Kidney epithelial cell (primary cell): ENCODE measurements at regions not wholly inside any gene's neighbourhood (a gene's known extent, or its start where the extent isn't known, plus 50 kb on each side); places are given as distances from the start of the nearest gene placed in this dataset.

ENCODE experiments used
- DNase-seq: peaks from one replicate; pipeline ENCODE4 v3.0.0-alpha.2; 2010; ENCODE audit warnings: low read depth
- H3K27me3 ChIP-seq: 2 replicates; pipeline ENCODE4 v1.6.0; 2011; ENCODE audit warnings: low read length; ENCODE audit not compliant: control insufficient read depth, insufficient read depth
- H3K36me3 ChIP-seq: 2 replicates; pipeline ENCODE4 v1.5.1; 2011; ENCODE audit warnings: low read length; ENCODE audit not compliant: control insufficient read depth, insufficient read depth
- H3K4me3 ChIP-seq: 2 replicates; pipeline ENCODE4 v1.5.1; 2011; ENCODE audit warnings: low read depth, mild to moderate bottlenecking, control low read depth, low read length
- TF ChIP-seq, protein P1 (sequence below): IDR thresholded peaks from 2 replicates; pipeline ENCODE4 v1.5.1; 2011; ENCODE audit warnings: mild to moderate bottlenecking, moderate library complexity, low read length, control low read depth, inconsistent platforms; ENCODE audit not compliant: insufficient read depth, poor library complexity, severe bottlenecking

DNA sequence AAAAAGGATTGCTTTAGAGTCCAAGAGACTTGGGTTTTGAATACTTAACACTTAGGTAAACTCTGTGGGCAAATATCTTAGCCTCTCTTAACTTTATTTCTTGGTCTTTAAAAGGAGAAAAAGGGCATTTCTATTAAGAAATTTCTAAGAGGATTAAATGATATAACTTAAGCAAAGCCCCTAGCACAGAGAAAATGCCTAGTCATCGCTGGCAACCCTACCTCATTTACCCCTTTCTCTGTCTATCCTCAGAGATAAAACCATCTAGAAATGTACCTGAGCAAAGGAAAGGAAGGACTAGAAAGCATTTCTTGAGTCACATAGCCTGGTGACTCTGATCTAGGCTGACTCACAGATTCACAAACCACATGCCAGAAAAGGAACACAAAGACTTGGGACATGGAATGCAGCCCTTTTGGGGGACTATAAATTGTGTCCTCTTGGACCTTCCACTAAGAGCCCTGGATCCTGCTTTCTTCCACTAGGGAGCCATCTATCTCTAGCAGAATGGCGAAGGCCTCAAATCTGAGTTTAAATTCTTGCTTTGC is 120.6 kb downstream of the FOXD1 start:
- H3K27me3 ChIP-seq: no peaks in the 10 kb centered on the region
- TF ChIP-seq, protein P1, sequence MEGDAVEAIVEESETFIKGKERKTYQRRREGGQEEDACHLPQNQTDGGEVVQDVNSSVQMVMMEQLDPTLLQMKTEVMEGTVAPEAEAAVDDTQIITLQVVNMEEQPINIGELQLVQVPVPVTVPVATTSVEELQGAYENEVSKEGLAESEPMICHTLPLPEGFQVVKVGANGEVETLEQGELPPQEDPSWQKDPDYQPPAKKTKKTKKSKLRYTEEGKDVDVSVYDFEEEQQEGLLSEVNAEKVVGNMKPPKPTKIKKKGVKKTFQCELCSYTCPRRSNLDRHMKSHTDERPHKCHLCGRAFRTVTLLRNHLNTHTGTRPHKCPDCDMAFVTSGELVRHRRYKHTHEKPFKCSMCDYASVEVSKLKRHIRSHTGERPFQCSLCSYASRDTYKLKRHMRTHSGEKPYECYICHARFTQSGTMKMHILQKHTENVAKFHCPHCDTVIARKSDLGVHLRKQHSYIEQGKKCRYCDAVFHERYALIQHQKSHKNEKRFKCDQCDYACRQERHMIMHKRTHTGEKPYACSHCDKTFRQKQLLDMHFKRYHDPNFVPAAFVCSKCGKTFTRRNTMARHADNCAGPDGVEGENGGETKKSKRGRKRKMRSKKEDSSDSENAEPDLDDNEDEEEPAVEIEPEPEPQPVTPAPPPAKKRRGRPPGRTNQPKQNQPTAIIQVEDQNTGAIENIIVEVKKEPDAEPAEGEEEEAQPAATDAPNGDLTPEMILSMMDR: no peak
- H3K4me3 ChIP-seq: no peak overlapping the region
- H3K36me3 ChIP-seq: no peaks in the 10 kb centered on the region
- DNase-seq: peak; percentile 39

DNA sequence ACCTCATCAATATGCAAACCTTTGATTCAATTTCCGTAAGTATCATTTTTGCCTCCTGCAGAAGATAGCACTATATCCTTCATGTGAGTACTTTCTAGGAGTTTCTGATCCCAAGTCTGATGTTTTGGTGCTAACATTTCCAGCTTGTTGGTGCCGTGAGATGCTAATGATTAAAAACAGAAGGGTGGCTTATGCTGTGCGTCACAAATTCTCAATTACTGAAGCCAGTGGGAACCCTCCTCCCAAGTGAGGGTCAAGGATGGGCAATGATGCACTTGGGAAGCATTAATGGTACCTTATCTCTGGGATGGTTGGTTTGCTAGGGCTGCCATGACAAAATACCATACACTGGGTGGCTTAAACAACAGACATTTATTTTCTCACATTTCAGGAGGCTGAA is 123.0 kb downstream of the FOXD1 start:
- DNase-seq: no peak
- Histone ChIP-seq H3K36me3 (no peaks in the 10 kb centered on the region), H3K4me3 (no peak overlapping the region), H3K27me3 (no peaks in the 10 kb centered on the region)
- TF ChIP-seq, protein P1: no peak

DNA sequence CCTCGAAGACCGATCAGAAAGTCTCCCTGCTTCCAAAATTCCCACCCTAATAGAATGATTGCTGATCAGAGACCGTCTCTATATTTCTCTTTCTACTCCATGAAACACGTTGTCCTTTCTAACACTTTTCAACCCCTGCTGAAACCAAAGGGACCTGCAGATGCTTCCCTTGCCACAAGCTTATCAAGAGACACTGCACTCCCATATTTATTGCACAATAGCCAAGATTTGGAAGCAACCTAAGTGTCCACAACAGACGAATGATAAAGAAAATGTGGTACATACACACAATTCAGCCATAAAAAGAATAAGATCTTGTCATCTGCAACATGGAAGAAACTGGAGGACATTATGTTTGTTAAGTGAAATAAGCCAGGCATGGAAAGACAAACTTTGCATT is 125.1 kb downstream of the FOXD1 start:
- Histone ChIP-seq H3K27me3 (no peaks in the 10 kb centered on the region), H3K4me3 (no peak overlapping the region), H3K36me3 (no peaks in the 10 kb centered on the region)
- DNase-seq: no peak
- TF ChIP-seq, protein P1: no peak

DNA sequence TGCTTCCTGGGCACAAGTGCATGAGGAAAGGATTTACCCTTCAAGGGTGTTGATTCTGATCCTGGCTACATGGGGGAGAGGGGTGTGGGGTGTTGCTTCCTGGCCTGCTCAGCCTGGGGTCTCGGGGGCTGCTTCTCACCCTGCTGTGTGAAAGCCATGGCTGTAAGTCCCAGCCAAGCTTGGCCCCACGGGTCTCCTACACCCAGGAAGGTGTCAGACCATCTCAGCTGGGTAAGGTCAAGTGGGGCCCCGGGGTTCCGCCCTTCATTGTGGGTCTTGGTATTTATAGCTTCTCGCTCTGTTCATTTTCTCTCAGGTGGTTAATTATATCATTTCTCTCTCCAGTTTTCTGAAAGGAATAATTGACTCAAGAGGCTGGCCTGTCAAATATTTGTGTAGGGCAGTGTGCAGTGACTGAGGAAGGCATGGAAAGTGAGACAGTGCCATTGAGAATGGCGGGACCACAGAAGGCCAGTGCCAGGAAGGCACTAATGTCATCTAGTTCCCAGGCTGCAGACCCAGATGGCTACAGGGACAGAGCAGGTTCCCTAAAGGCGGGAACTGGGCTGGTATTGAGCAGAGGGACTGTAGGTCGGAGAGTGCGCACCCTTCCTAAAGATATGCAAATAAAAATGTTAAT is 126.0 kb downstream of the FOXD1 start:
- no peaks in the 10 kb centered on the region for H3K36me3 ChIP-seq
- TF ChIP-seq, protein P1: no peak
- no peak overlapping the region for H3K4me3 ChIP-seq
- no peaks in the 10 kb centered on the region for H3K27me3 ChIP-seq
- DNase-seq: no peak

DNA sequence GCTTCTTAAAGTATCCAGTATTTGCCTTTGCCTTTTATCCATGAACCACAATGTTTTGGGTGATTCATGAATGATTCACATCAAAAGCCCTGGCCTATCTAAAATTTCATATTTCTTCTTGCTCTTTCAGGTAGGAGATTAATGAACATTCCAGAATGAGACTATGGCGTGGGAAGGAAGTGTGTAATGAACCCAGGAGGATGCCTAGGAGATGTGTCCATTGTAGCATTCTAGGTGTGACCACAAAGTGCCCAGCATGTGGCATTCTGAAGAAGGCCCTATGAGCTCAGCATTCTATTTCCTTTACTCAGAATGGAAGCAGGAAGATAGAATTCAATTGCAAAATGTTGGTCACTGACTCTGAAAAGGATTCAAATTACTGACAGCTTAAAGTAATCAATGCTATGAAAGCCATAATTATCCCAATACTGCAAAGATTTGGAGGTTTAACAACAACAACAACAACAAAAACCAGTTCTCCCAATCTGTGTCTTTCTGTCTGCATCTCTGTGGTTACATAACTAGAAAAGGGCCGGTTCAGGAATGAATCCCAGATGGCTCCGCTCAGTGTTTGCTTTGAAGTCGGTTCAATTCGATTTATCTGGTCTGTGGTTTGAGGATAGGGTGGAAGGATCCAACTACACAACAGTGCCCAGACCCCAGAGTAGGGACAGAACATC is 126.7 kb downstream of the FOXD1 start:
- H3K36me3 ChIP-seq: no peaks in the 10 kb centered on the region
- H3K27me3 ChIP-seq: no peaks in the 10 kb centered on the region
- TF ChIP-seq, protein P1: no peak
- no peak overlapping the region for H3K4me3 ChIP-seq
- peak; percentile 82 for DNase-seq
